ENCODE measurements at regions not wholly inside any gene's neighbourhood (a gene's known extent, or its start where the extent isn't known, plus 50 kb on each side); places are given as distances from the start of the nearest gene placed in this dataset.
"Not testable (repeated sequence)": the region's sequence is repeated elsewhere in the genome, so short reads cannot be mapped to it uniquely, and the experiment has no call there.

- not testable (repeated sequence) for TF ChIP-seq POLR2A, CTCF, POLR2AphosphoS5 (IDR thresholded peaks at IDR 0.05)
Measured at GRCh38 chr9:19895578-19895977, 106.7 kb upstream of the SLC24A2 start.

All from stomach (tissue), 4 donors.